ENCODE measurements at regions not wholly inside any gene's neighbourhood (a gene's known extent, or its start where the extent isn't known, plus 50 kb on each side); places are given as distances from the start of the nearest gene placed in this dataset.

GRCh38 chr2:129142465-129142864 lies 823.8 kb upstream of the HS6ST1 start:
- POLR2A ChIA-PET = no interaction called here
- no peaks in the 10 kb centered on the region for H3K36me3 ChIP-seq (ENCODE audit: control insufficient read depth in 2 of 2, extremely low read depth in 1 of 2, insufficient read depth in 2 of 2, low read length in 2 of 2)
- no TSS peak for BruUV-seq (replicated peaks)
- H3K9me1 ChIP-seq (replicated peaks; ENCODE audit: control insufficient read depth, extremely low read depth, insufficient read depth, low read length) = no peaks in the 10 kb centered on the region
- no peak overlapping the region for H3K4me3 ChIP-seq (replicated peaks in 1 of 3; ENCODE audit: insufficient read depth in 1 of 3, low read depth in 1 of 3, low read length in 3 of 3)
- H3K9ac ChIP-seq (replicated peaks; ENCODE audit: extremely low read depth, insufficient read depth, low read length) = no peak overlapping the region
- CTCF ChIA-PET = no interaction called here
- no peak overlapping the region for H3K4me2 ChIP-seq (ENCODE audit: insufficient read depth, low read length)
- no peaks in the 10 kb centered on the region for H4K20me1 ChIP-seq (replicated peaks; ENCODE audit: control insufficient read depth, extremely low read depth, insufficient read depth, low read length)
- H3K4me1 ChIP-seq (ENCODE audit: control insufficient read depth, extremely low read depth, insufficient read depth, low read length) = no peaks in the 10 kb centered on the region
- peaks cover 3% of the 10 kb centered on the region for H3K9me3 ChIP-seq (replicated peaks; ENCODE audit: control insufficient read depth, insufficient read depth, low read length)
- no peaks in the 10 kb centered on the region for H3K27me3 ChIP-seq (ENCODE audit: control insufficient read depth in 2 of 2, insufficient read depth in 2 of 2, low read length in 2 of 2)
- no peak overlapping the region for H2AFZ ChIP-seq (ENCODE audit: low read depth, low read length)
- intact Hi-C loops (cut with micrococcal nuclease) = no loop called here
- TF ChIP-seq POLR2AphosphoS5 (IDR thresholded peaks at IDR 0.05; ENCODE audit: insufficient read depth, low read depth, low read length) = no peak
- no peak for TF ChIP-seq JUN (IDR thresholded peaks at IDR 0.05; ENCODE audit: borderline replicate concordance, insufficient read depth, insufficient read length, low read depth)
- no peak for TF ChIP-seq MYC (IDR thresholded peaks at IDR 0.05; ENCODE audit: low read depth, low read length)
- TF ChIP-seq, protein P1, sequence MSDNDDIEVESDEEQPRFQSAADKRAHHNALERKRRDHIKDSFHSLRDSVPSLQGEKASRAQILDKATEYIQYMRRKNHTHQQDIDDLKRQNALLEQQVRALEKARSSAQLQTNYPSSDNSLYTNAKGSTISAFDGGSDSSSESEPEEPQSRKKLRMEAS (IDR thresholded peaks at IDR 0.05; ENCODE audit: insufficient read depth, insufficient read length) = no peak
- TF ChIP-seq FOS (IDR thresholded peaks at IDR 0.05; ENCODE audit: borderline replicate concordance, insufficient read depth, low read length) = no peak
- TF ChIP-seq, protein P2, sequence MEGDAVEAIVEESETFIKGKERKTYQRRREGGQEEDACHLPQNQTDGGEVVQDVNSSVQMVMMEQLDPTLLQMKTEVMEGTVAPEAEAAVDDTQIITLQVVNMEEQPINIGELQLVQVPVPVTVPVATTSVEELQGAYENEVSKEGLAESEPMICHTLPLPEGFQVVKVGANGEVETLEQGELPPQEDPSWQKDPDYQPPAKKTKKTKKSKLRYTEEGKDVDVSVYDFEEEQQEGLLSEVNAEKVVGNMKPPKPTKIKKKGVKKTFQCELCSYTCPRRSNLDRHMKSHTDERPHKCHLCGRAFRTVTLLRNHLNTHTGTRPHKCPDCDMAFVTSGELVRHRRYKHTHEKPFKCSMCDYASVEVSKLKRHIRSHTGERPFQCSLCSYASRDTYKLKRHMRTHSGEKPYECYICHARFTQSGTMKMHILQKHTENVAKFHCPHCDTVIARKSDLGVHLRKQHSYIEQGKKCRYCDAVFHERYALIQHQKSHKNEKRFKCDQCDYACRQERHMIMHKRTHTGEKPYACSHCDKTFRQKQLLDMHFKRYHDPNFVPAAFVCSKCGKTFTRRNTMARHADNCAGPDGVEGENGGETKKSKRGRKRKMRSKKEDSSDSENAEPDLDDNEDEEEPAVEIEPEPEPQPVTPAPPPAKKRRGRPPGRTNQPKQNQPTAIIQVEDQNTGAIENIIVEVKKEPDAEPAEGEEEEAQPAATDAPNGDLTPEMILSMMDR (IDR thresholded peaks at IDR 0.05; ENCODE audit: extremely low read depth in 1 of 2, insufficient read depth in 1 of 2, low read depth in 1 of 2, low read length in 2 of 2) = no peak
- no peak for TF ChIP-seq POLR2A (IDR thresholded peaks at IDR 0.05; ENCODE audit: low read depth, low read length)
- no peak for TF ChIP-seq EZH2 (IDR thresholded peaks at IDR 0.05; ENCODE audit: borderline replicate concordance, low read depth, low read length, severe bottlenecking)
- no peak for TF ChIP-seq GATA2 (IDR thresholded peaks at IDR 0.05; ENCODE audit: insufficient read depth, insufficient read length, low read depth, low read length)
- H3K79me2 ChIP-seq (ENCODE audit: control insufficient read depth, insufficient read depth, low read length) = no peaks in the 10 kb centered on the region
- DNase-seq (ENCODE audit: low read depth, low spot score) (no peak), FAIRE-seq (no peak)
- dilution Hi-C loops (cut with MboI; ENCODE audit: extremely low pct_ligation_motif_present, low sequenced_read_pairs) = no loop called here
- no peak overlapping the region for H3K27ac ChIP-seq (ENCODE audit: insufficient read depth, low read depth, low read length)
